Prostate gland (tissue), 2 donors: ENCODE measurements at regions not wholly inside any gene's neighbourhood (a gene's known extent, or its start where the extent isn't known, plus 50 kb on each side); places are given as distances from the start of the nearest gene placed in this dataset.
"Not testable (repeated sequence)": the region's sequence is repeated elsewhere in the genome, so short reads cannot be mapped to it uniquely, and the experiment has no call there.

ENCODE experiments used
- DNase-seq: peaks from one replicate; pipeline ENCODE4 v3.0.0-alpha.2; 2019; ENCODE audit warnings: low spot score
- H3K27ac ChIP-seq, 2 donors: fragments of 200-600 bp; sonication (generic); 2 replicates each; pipeline ENCODE4 v1.5.1; 2017 to 2019
- H3K27me3 ChIP-seq: fragments of 200-600 bp; sonication (generic); replicated peaks from 2 replicates; pipeline ENCODE4 v1.5.1; 2019; ENCODE audit not compliant: insufficient read depth
- H3K36me3 ChIP-seq, 2 donors: fragments of 200-600 bp; sonication (generic); 1 replicate in 1 of 2; 2 replicates in 1 of 2; pipeline versions ENCODE4 v1.5.1 to v1.8.1; 2017 to 2019
- H3K4me1 ChIP-seq: fragments of 200-600 bp; sonication (generic); replicated peaks from 2 replicates; pipeline ENCODE4 v1.5.1; 2019
- H3K4me3 ChIP-seq, 2 donors: fragments of 200-600 bp; sonication (generic); 2 replicates each; pipeline ENCODE4 v1.5.1; 2017 to 2019
- H3K9me3 ChIP-seq: fragments of 200-600 bp; sonication (generic); 2 replicates; pipeline ENCODE4 v1.5.1; 2017
- CTCF ChIP-seq, 4 experiments: fragments of 200-600 bp in 2 of 4; fragments of 450-650 bp in 2 of 4; sonication (generic) in 2 of 4; IDR thresholded peaks; 1 replicate in 3 of 4; 2 replicates in 1 of 4; pipeline ENCODE4 v1.5.1; 2016 to 2019; ENCODE audit warnings: antibody characterized with exemption in 4 of 4, mild to moderate bottlenecking in 2 of 4, moderate library complexity in 2 of 4
- POLR2A ChIP-seq: fragments of 450-650 bp; IDR thresholded peaks from one replicate; pipeline ENCODE4 v1.6.1; 2016; ENCODE audit warnings: antibody characterized with exemption, mild to moderate bottlenecking
- POLR2AphosphoS5 ChIP-seq: sonication (generic); formaldehyde crosslinking; IDR thresholded peaks from one replicate; pipeline ENCODE4 v1.6.1; 2017; ENCODE audit warnings: antibody characterized with exemption
- WGBS: methylation state at CpG from one replicate; pipeline ENCODE4 v1.1.5; 2018; 5-methylcytosine and 5-hydroxymethylcytosine counted together
- intact Hi-C: fragments of 100-400 bp; cut with DNase I; formaldehyde crosslinking; loops from one replicate; pipeline ENCODE4 v1.14.2; 2022

- no peaks in the 10 kb centered on the region for H3K4me1 ChIP-seq
- TF ChIP-seq POLR2AphosphoS5 (no peak), CTCF (IDR thresholded peaks at IDR 0.05) (no peak), POLR2A (no peak)
- intact Hi-C loops, result no loop called here
Observed at GRCh38 chr16:65315081-65315780, 193.4 kb upstream of the CDH11 start.

GRCh38 chr16:65314627-65315008 is 192.8 kb upstream of the CDH11 start:
- Histone ChIP-seq H3K27ac (no peak overlapping the region), H3K27me3 (no peaks in the 10 kb centered on the region), H3K36me3 (no peaks in the 10 kb centered on the region), H3K4me3 (no peak overlapping the region), H3K9me3 (no peaks in the 10 kb centered on the region), H3K4me1 (no peaks in the 10 kb centered on the region)
- no peak for DNase-seq
- intact Hi-C loops, result no loop called here
- 73% methylated on average over 2 of the region's 2 CpGs for WGBS
- no peak for TF ChIP-seq POLR2A
- no peak for TF ChIP-seq CTCF (IDR thresholded peaks at IDR 0.05)
- TF ChIP-seq POLR2AphosphoS5, result no peak

More at GRCh38 chr16:65315081-65315780, 193.4 kb upstream of the CDH11 start:
- no peaks in the 10 kb centered on the region for H3K36me3 ChIP-seq
- no peak for DNase-seq
- H3K9me3 ChIP-seq, result no peaks in the 10 kb centered on the region
- 48% methylated on average over 7 of the region's 7 CpGs for WGBS
- no peaks in the 10 kb centered on the region for H3K27me3 ChIP-seq
- H3K4me3 ChIP-seq, result no peak overlapping the region
- H3K27ac ChIP-seq, result no peak overlapping the region

GRCh38 chr16:65313936-65314626 is 192.2 kb upstream of the CDH11 start:
- H3K36me3 ChIP-seq, result no peaks in the 10 kb centered on the region
- 91% methylated on average over 5 of the region's 5 CpGs for WGBS
- no peak overlapping the region for H3K27ac ChIP-seq
- H3K4me3 ChIP-seq, result no peak overlapping the region
- TF ChIP-seq POLR2A, result no peak
- no peak for TF ChIP-seq CTCF (IDR thresholded peaks at IDR 0.05)
- no peak for TF ChIP-seq POLR2AphosphoS5
- H3K27me3 ChIP-seq, result no peaks in the 10 kb centered on the region
- DNase-seq, result no peak
- no peaks in the 10 kb centered on the region for H3K9me3 ChIP-seq
- intact Hi-C loops, result no loop called here
- H3K4me1 ChIP-seq, result no peaks in the 10 kb centered on the region

GRCh38 chr16:65312795-65313194 is 190.9 kb upstream of the CDH11 start:
- 85% methylated on average over 3 of the region's 3 CpGs for WGBS
- no peak for DNase-seq
- H3K36me3 ChIP-seq, result no peaks in the 10 kb centered on the region
- no peaks in the 10 kb centered on the region for H3K9me3 ChIP-seq
- no peaks in the 10 kb centered on the region for H3K27me3 ChIP-seq
- TF ChIP-seq POLR2A (no peak), CTCF (IDR thresholded peaks at IDR 0.05) (no peak), POLR2AphosphoS5 (no peak)
- intact Hi-C loops, result no loop called here
- no peaks in the 10 kb centered on the region for H3K4me1 ChIP-seq
- no peak overlapping the region for H3K27ac ChIP-seq
- no peak overlapping the region for H3K4me3 ChIP-seq

- Histone ChIP-seq H3K36me3 (no peaks in the 10 kb centered on the region), H3K4me1 (no peaks in the 10 kb centered on the region), H3K27me3 (no peaks in the 10 kb centered on the region), H3K4me3 (no peak overlapping the region), H3K9me3 (no peaks in the 10 kb centered on the region), H3K27ac (no peak overlapping the region)
- intact Hi-C loops, result no loop called here
- TF ChIP-seq CTCF (IDR thresholded peaks at IDR 0.05), result no peak
- no peak for TF ChIP-seq POLR2A
- no peak for TF ChIP-seq POLR2AphosphoS5
- 49% methylated on average over 1 of the region's 1 CpG for WGBS
- DNase-seq, result no peak
Observed at GRCh38 chr16:65312071-65312470, 190.2 kb upstream of the CDH11 start.

GRCh38 chr16:65310491-65310890 is 188.6 kb upstream of the CDH11 start:
- H3K27me3 ChIP-seq, DNase-seq, H3K27ac ChIP-seq, H3K36me3 ChIP-seq, intact Hi-C loops, H3K4me3 ChIP-seq, H3K4me1 ChIP-seq, H3K9me3 ChIP-seq: not testable (repeated sequence)
- 96% methylated on average over 1 of the region's 1 CpG for WGBS
